H1 (cell line): ENCODE measurements at regions not wholly inside any gene's neighbourhood (a gene's known extent, or its start where the extent isn't known, plus 50 kb on each side); places are given as distances from the start of the nearest gene placed in this dataset.

ENCODE experiments used
- BRCA1 ChIP-seq: IDR thresholded peaks from 2 replicates; pipeline ENCODE4 v1.6.1; 2012; ENCODE audit warnings: low read depth, low read length, improper control_type of control experiment
- CREB1 ChIP-seq: IDR thresholded peaks from 2 replicates; pipeline ENCODE4 v1.6.1; 2012; ENCODE audit warnings: inconsistent platforms
- EZH2 ChIP-seq: fragments of 200-600 bp; sonication (generic); IDR thresholded peaks from 2 replicates; pipeline ENCODE4 v1.7.1; 2012; ENCODE audit warnings: low read depth, mild to moderate bottlenecking, moderate library complexity, low read length, inconsistent platforms; ENCODE audit not compliant: severe bottlenecking
- JUND ChIP-seq: IDR thresholded peaks from 2 replicates; pipeline ENCODE4 v1.6.1; 2011; ENCODE audit warnings: mild to moderate bottlenecking, improper control_type of control experiment, low read length
- POLR2A ChIP-seq, 2 experiments: IDR thresholded peaks; 1 replicate in 1 of 2; 2 replicates in 1 of 2; pipeline ENCODE4 v1.6.1; 2011; ENCODE audit warnings: low read depth in 2 of 2, low read length in 2 of 2, mild to moderate bottlenecking in 2 of 2; ENCODE audit errors: control extremely low read depth in 1 of 2
- POLR2AphosphoS5 ChIP-seq: IDR thresholded peaks from 2 replicates; pipeline ENCODE4 v1.6.1; 2011; ENCODE audit warnings: low read depth, low read length
- POU5F1 ChIP-seq: IDR thresholded peaks from 2 replicates; pipeline ENCODE4 v1.6.1; 2011; ENCODE audit warnings: low read depth, mild to moderate bottlenecking, low read length, moderate library complexity
- RNF2 ChIP-seq: fragments of 200-900, 300-1000 bp; sonication (generic); IDR thresholded peaks from 2 replicates; pipeline ENCODE4 v1.7.1; 2016; ENCODE audit warnings: borderline replicate concordance, low read depth, mild to moderate bottlenecking, antibody characterized with exemption, low read length; ENCODE audit not compliant: poor library complexity, severe bottlenecking; ENCODE audit errors: missing control alignments
- RXRA ChIP-seq: IDR thresholded peaks from 2 replicates; pipeline ENCODE4 v1.6.1; 2011; ENCODE audit warnings: low read depth, mild to moderate bottlenecking, low read length, moderate library complexity; ENCODE audit not compliant: insufficient read depth
- SP2 ChIP-seq: IDR thresholded peaks from 2 replicates; pipeline ENCODE4 v1.6.1; 2012; ENCODE audit warnings: mild to moderate bottlenecking, low read length, inconsistent platforms
- TF ChIP-seq, protein P1 (sequence below): IDR thresholded peaks from 2 replicates; pipeline ENCODE4 v1.6.1; 2011; ENCODE audit warnings: low read length, improper control_type of control experiment
- TF ChIP-seq, protein P2 (sequence below), 3 experiments: IDR thresholded peaks; 1 replicate in 2 of 3; 2 replicates in 1 of 3; pipeline versions ENCODE4 v1.5.1 to v1.6.1; 2011; ENCODE audit warnings: low read length in 3 of 3, mild to moderate bottlenecking in 3 of 3, inconsistent platforms in 2 of 3, low read depth in 1 of 3, moderate library complexity in 1 of 3; ENCODE audit not compliant: insufficient read depth in 1 of 3; ENCODE audit errors: control extremely low read depth in 1 of 3

DNA sequence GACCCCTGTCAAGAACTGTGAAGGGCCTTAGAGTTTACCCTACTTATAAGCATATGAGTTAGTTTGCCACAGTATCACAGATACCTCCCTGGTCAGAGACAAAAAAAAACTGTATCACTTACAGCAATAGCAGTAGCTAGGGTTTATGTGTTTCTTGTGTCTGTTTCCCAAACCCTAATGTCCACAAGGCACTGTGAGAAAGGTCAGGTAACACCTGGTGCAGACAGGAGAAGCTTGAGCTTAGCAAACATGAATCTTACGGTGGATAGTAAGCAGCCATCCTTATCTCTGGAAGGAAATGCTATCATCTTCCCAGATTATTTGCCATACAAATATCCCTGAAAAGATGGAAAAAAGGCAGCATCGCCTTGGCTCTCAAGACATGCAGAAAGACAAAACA is 208.5 kb upstream of the KCNN2 start:
- TF ChIP-seq, protein P1, sequence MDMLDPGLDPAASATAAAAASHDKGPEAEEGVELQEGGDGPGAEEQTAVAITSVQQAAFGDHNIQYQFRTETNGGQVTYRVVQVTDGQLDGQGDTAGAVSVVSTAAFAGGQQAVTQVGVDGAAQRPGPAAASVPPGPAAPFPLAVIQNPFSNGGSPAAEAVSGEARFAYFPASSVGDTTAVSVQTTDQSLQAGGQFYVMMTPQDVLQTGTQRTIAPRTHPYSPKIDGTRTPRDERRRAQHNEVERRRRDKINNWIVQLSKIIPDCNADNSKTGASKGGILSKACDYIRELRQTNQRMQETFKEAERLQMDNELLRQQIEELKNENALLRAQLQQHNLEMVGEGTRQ: no peak
- TF ChIP-seq JUND (no peak), CREB1 (no peak), RNF2 (no peak), POU5F1 (no peak), BRCA1 (no peak), POLR2A (IDR thresholded peaks at IDR 0.05; ENCODE audit: control extremely low read depth in 1 of 2, low read depth in 2 of 2, low read length in 2 of 2) (no peak), SP2 (no peak), POLR2AphosphoS5 (no peak), EZH2 (no peak), RXRA (no peak)
- TF ChIP-seq, protein P2, sequence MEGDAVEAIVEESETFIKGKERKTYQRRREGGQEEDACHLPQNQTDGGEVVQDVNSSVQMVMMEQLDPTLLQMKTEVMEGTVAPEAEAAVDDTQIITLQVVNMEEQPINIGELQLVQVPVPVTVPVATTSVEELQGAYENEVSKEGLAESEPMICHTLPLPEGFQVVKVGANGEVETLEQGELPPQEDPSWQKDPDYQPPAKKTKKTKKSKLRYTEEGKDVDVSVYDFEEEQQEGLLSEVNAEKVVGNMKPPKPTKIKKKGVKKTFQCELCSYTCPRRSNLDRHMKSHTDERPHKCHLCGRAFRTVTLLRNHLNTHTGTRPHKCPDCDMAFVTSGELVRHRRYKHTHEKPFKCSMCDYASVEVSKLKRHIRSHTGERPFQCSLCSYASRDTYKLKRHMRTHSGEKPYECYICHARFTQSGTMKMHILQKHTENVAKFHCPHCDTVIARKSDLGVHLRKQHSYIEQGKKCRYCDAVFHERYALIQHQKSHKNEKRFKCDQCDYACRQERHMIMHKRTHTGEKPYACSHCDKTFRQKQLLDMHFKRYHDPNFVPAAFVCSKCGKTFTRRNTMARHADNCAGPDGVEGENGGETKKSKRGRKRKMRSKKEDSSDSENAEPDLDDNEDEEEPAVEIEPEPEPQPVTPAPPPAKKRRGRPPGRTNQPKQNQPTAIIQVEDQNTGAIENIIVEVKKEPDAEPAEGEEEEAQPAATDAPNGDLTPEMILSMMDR (IDR thresholded peaks at IDR 0.05; ENCODE audit: control extremely low read depth in 1 of 3, insufficient read depth in 1 of 3, low read depth in 1 of 3, low read length in 3 of 3): no peak
